OCI-LY7 (cell line): ENCODE measurements at regions not wholly inside any gene's neighbourhood (a gene's known extent, or its start where the extent isn't known, plus 50 kb on each side); places are given as distances from the start of the nearest gene placed in this dataset.

Experiments used
- BruUV-seq: library from RNA; stranded (reverse); fragments of 400-500 nt; replicated peaks from 2 replicates; lab custom pipeline; 2021; lab: Mats Ljungman, UMichigan
- CTCF ChIA-PET: fragments of 300-600 bp; sonication (Branson Sonifier 250); formaldehyde crosslinking; loops from one replicate; lab custom pipeline; 2022; ENCODE audit warnings: antibody characterized with exemption; ENCODE audit not compliant: unreplicated experiment; lab: Charles Lee
- POLR2A ChIA-PET: fragments of 300-600 bp; sonication (Branson Sonifier 250); formaldehyde crosslinking; loops from one replicate; lab custom pipeline; 2022; ENCODE audit warnings: antibody characterized with exemption; lab: Charles Lee
- DNase-seq: peaks from one replicate; pipeline ENCODE4 v3.0.0-alpha.2; 2015; ENCODE audit warnings: low spot score
- H2AFZ ChIP-seq: fragments of 200-600 bp; sonication (generic), shearing (Covaris generic); 2 replicates; pipeline ENCODE4 v1.6.1; 2014; ENCODE audit warnings: mild to moderate bottlenecking, antibody characterized with exemption, low read length, moderate library complexity
- H3K27ac ChIP-seq: fragments of 200-600 bp; sonication (generic); 2 replicates; pipeline ENCODE4 v1.5.1; 2014; ENCODE audit warnings: mixed run types, low read depth, mild to moderate bottlenecking, moderate library complexity, low read length, inconsistent platforms; ENCODE audit not compliant: poor library complexity, severe bottlenecking
- H3K36me3 ChIP-seq: fragments of 200-600 bp; sonication (generic); 2 replicates; pipeline ENCODE4 v1.6.1; 2014; ENCODE audit warnings: mild to moderate bottlenecking, antibody characterized with exemption, low read length, moderate library complexity, mixed read lengths; ENCODE audit not compliant: insufficient read depth
- H3K4me1 ChIP-seq: fragments of 200-600 bp; sonication (generic); 2 replicates; pipeline ENCODE4 v1.5.1; 2014; ENCODE audit warnings: mild to moderate bottlenecking, low read length; ENCODE audit not compliant: insufficient read depth, poor library complexity, severe bottlenecking
- H3K4me2 ChIP-seq: fragments of 200-600 bp; sonication (generic); 2 replicates; pipeline ENCODE4 v1.6.1; 2014; ENCODE audit warnings: mild to moderate bottlenecking, low read length
- H3K4me3 ChIP-seq: fragments of 200-600 bp; sonication (generic); 2 replicates; pipeline ENCODE4 v1.5.1; 2014; ENCODE audit warnings: mild to moderate bottlenecking, low read depth, low read length; ENCODE audit not compliant: poor library complexity, severe bottlenecking
- H3K79me2 ChIP-seq: fragments of 200-600 bp; sonication (generic); 2 replicates; pipeline ENCODE4 v1.6.1; 2016; ENCODE audit warnings: low read depth, mild to moderate bottlenecking, low read length, moderate library complexity, mixed read lengths; ENCODE audit not compliant: insufficient read depth
- H3K9me2 ChIP-seq: fragments of 200-600 bp; sonication (generic); 2 replicates; pipeline ENCODE4 v1.6.1; 2016; ENCODE audit warnings: mild to moderate bottlenecking, low read length, mixed read lengths; ENCODE audit not compliant: insufficient read depth
- H3K9me3 ChIP-seq: fragments of 200-600 bp; sonication (generic); 2 replicates; pipeline ENCODE4 v1.6.1; 2014; ENCODE audit warnings: mild to moderate bottlenecking, mixed run types, low read length, mixed read lengths
- H4K20me1 ChIP-seq: fragments of 200-600 bp; sonication (generic); 2 replicates; pipeline ENCODE4 v1.6.1; 2014; ENCODE audit warnings: mild to moderate bottlenecking, antibody characterized with exemption, low read length, moderate library complexity, mixed read lengths; ENCODE audit not compliant: insufficient read depth
- CTCF ChIP-seq: fragments of 200-600 bp; sonication (generic); conservative IDR thresholded peaks from 2 replicates; pipeline ENCODE4 v1.5.1; 2014; ENCODE audit warnings: mild to moderate bottlenecking, antibody characterized with exemption, low read length, moderate library complexity, mixed read lengths
- EZH2phosphoT487 ChIP-seq: fragments of 200-600 bp; sonication (generic); IDR thresholded peaks from 2 replicates; pipeline ENCODE4 v1.6.1; 2018; ENCODE audit warnings: low read depth, borderline replicate concordance, mild to moderate bottlenecking, mixed run types, antibody characterized with exemption, low read length, moderate library complexity, mixed read lengths
- intact Hi-C: fragments of 100-400 bp; cut with micrococcal nuclease; formaldehyde crosslinking; loops from one replicate; pipeline ENCODE4 v1.10.0; 2022; ENCODE audit not compliant: unreplicated experiment

- Histone ChIP-seq H3K36me3 (no peaks in the 10 kb centered on the region), H4K20me1 (no peaks in the 10 kb centered on the region), H3K4me3 (no peak overlapping the region), H3K4me1 (no peaks in the 10 kb centered on the region), H2AFZ (no peak overlapping the region), H3K27ac (no peak overlapping the region), H3K79me2 (no peaks in the 10 kb centered on the region), H3K4me2 (no peak overlapping the region), H3K9me3 (no peaks in the 10 kb centered on the region), H3K9me2 (no peaks in the 10 kb centered on the region)
- no TSS peak for BruUV-seq
- POLR2A ChIA-PET: no interaction called here
- intact Hi-C loops: no loop called here
- CTCF ChIA-PET: no interaction called here
- TF ChIP-seq CTCF (no peak), EZH2phosphoT487 (no peak)
- no peak for DNase-seq
Measured at GRCh38 chr3:13713396-13713795, 164.5 kb downstream of the FBLN2 start.

- H3K4me3 ChIP-seq: no peak overlapping the region
- intact Hi-C loops: no loop called here
- H3K4me2 ChIP-seq: no peak overlapping the region
- H3K36me3 ChIP-seq: no peaks in the 10 kb centered on the region
- no peaks in the 10 kb centered on the region for H3K4me1 ChIP-seq
- DNase-seq: no peak
- no TSS peak for BruUV-seq
- H3K79me2 ChIP-seq: no peaks in the 10 kb centered on the region
- TF ChIP-seq EZH2phosphoT487 (no peak), CTCF (no peak)
- H3K9me2 ChIP-seq: no peaks in the 10 kb centered on the region
- no peak overlapping the region for H2AFZ ChIP-seq
- no peaks in the 10 kb centered on the region for H4K20me1 ChIP-seq
- CTCF ChIA-PET: no interaction called here
- POLR2A ChIA-PET: no interaction called here
- no peak overlapping the region for H3K27ac ChIP-seq
- H3K9me3 ChIP-seq: no peaks in the 10 kb centered on the region
Measured at GRCh38 chr3:13712682-13713180, 163.8 kb downstream of the FBLN2 start.

- no TSS peak for BruUV-seq
- H4K20me1 ChIP-seq: no peaks in the 10 kb centered on the region
- no peaks in the 10 kb centered on the region for H3K9me3 ChIP-seq
- no peak for DNase-seq
- no peak overlapping the region for H3K4me3 ChIP-seq
- H3K4me1 ChIP-seq: no peaks in the 10 kb centered on the region
- no peak overlapping the region for H3K4me2 ChIP-seq
- intact Hi-C loops: no loop called here
- POLR2A ChIA-PET: no interaction called here
- no peak overlapping the region for H3K27ac ChIP-seq
- CTCF ChIA-PET: no interaction called here
- no peaks in the 10 kb centered on the region for H3K36me3 ChIP-seq
- TF ChIP-seq EZH2phosphoT487: no peak
- no peak for TF ChIP-seq CTCF
- no peak overlapping the region for H2AFZ ChIP-seq
- no peaks in the 10 kb centered on the region for H3K9me2 ChIP-seq
- H3K79me2 ChIP-seq: no peaks in the 10 kb centered on the region
Measured at GRCh38 chr3:13711911-13712650, 163.2 kb downstream of the FBLN2 start.
